IMR-90 (cell line): ENCODE measurements at regions not wholly inside any gene's neighbourhood (a gene's known extent, or its start where the extent isn't known, plus 50 kb on each side); places are given as distances from the start of the nearest gene placed in this dataset.

Experiments used
- ATAC-seq: fragments of 200-7000 bp; cut with Tn5 transposase; 2 replicates; pipeline ENCODE4 v1.9.1; 2020; ENCODE audit warnings: low read depth, mild to moderate bottlenecking, moderate library complexity
- BruUV-seq: library from RNA; stranded (reverse); fragments of 400-500 nt; replicated peaks from 2 replicates; lab custom pipeline; 2021; lab: Mats Ljungman, UMichigan
- CTCF ChIA-PET: fragments of 300-600 bp; formaldehyde crosslinking; extraction: SDS; loops from one replicate; lab custom pipeline; 2021; ENCODE audit warnings: antibody characterized with exemption; lab: Yijun Ruan, JAX
- POLR2A ChIA-PET: fragments of 300-600 bp; sonication (Branson Sonifier 250); formaldehyde crosslinking; loops from one replicate; lab custom pipeline; 2022; ENCODE audit warnings: antibody characterized with exemption; ENCODE audit not compliant: unreplicated experiment; lab: Charles Lee
- DNase-seq: peaks from one replicate; pipeline ENCODE4 v3.0.0; 2013
- H2AFZ ChIP-seq: replicated peaks from 2 replicates; pipeline ENCODE3; 2013; ENCODE audit warnings: low read length, mild to moderate bottlenecking; ENCODE audit not compliant: poor library complexity
- H2AK5ac ChIP-seq: 2 replicates; pipeline ENCODE4 v1.6.1; 2013; ENCODE audit warnings: low read depth, low read length, inconsistent platforms
- H2AK9ac ChIP-seq: replicated peaks from 2 replicates; pipeline ENCODE3; 2013; ENCODE audit warnings: mild to moderate bottlenecking, low read depth, low read length, moderate library complexity; ENCODE audit not compliant: poor library complexity
- H2BK120ac ChIP-seq: 2 replicates; pipeline ENCODE4 v1.6.1; 2013; ENCODE audit warnings: low read depth, low read length, inconsistent platforms
- H2BK15ac ChIP-seq: 3 replicates; pipeline ENCODE4 v1.6.1; 2013; ENCODE audit warnings: low read depth, low read length, inconsistent platforms
- H2BK20ac ChIP-seq: 2 replicates; pipeline ENCODE4 v1.6.1; 2013; ENCODE audit warnings: low read depth, mild to moderate bottlenecking, inconsistent platforms, low read length, moderate library complexity
- H2BK5ac ChIP-seq: 2 replicates; pipeline ENCODE4 v1.6.1; 2013; ENCODE audit warnings: mild to moderate bottlenecking, low read depth, low read length, inconsistent platforms; ENCODE audit not compliant: poor library complexity, severe bottlenecking
- H3K14ac ChIP-seq: replicated peaks from 2 replicates; pipeline ENCODE4 v1.6.1; 2013; ENCODE audit warnings: low read depth, low read length, inconsistent platforms
- H3K18ac ChIP-seq: 2 replicates; pipeline ENCODE4 v1.6.1; 2013; ENCODE audit warnings: low read depth, low read length, control low read depth
- H3K23ac ChIP-seq: 2 replicates; pipeline ENCODE4 v1.6.1; 2013; ENCODE audit warnings: low read depth, low read length, inconsistent platforms
- H3K27ac ChIP-seq: 2 replicates; pipeline ENCODE4 v1.5.1; 2013; ENCODE audit warnings: mild to moderate bottlenecking, control low read depth, low read length; ENCODE audit not compliant: insufficient read depth
- H3K27me3 ChIP-seq: 2 replicates; pipeline ENCODE4 v1.6.1; 2013; ENCODE audit warnings: low read length; ENCODE audit not compliant: control insufficient read depth, insufficient read depth
- H3K36me3 ChIP-seq: 2 replicates; pipeline ENCODE4 v1.6.1; 2013; ENCODE audit warnings: low read length, mixed read lengths; ENCODE audit not compliant: control insufficient read depth, insufficient read depth
- H3K4ac ChIP-seq: 2 replicates; pipeline ENCODE4 v1.6.1; 2013; ENCODE audit warnings: low read depth, low read length, inconsistent platforms
- H3K4me1 ChIP-seq: 2 replicates; pipeline ENCODE4 v1.6.1; 2013; ENCODE audit warnings: low read length, mixed read lengths; ENCODE audit not compliant: control insufficient read depth, insufficient read depth
- H3K4me2 ChIP-seq: 2 replicates; pipeline ENCODE4 v1.6.1; 2013; ENCODE audit warnings: low read depth, mild to moderate bottlenecking, control low read depth, low read length, moderate library complexity
- H3K4me3 ChIP-seq: 2 replicates; pipeline ENCODE4 v1.5.1; 2013; ENCODE audit warnings: low read depth, mild to moderate bottlenecking, control low read depth, low read length, moderate library complexity; ENCODE audit not compliant: insufficient read depth
- H3K56ac ChIP-seq: 2 replicates; pipeline ENCODE4 v1.6.1; 2013; ENCODE audit warnings: low read length, inconsistent platforms; ENCODE audit not compliant: insufficient read depth; ENCODE audit errors: extremely low read depth
- H3K79me1 ChIP-seq, 2 experiments: 2 replicates each; pipeline ENCODE4 v1.6.1; 2013; ENCODE audit warnings: low read length in 2 of 2, inconsistent platforms in 1 of 2, low read depth in 1 of 2
- H3K9ac ChIP-seq: 2 replicates; pipeline ENCODE4 v1.6.1; 2013; ENCODE audit warnings: low read depth, low read length, control low read depth
- H3K9me1 ChIP-seq: 2 replicates; pipeline ENCODE4 v1.6.1; 2013; ENCODE audit warnings: low read length, inconsistent platforms; ENCODE audit not compliant: insufficient read depth
- H3K9me3 ChIP-seq: 2 replicates; pipeline ENCODE4 v1.6.1; 2013; ENCODE audit warnings: low read length; ENCODE audit not compliant: control insufficient read depth, insufficient read depth
- H4K20me1 ChIP-seq: 2 replicates; pipeline ENCODE4 v1.6.1; 2013; ENCODE audit warnings: low read length, inconsistent platforms; ENCODE audit not compliant: insufficient read depth
- H4K5ac ChIP-seq: 2 replicates; pipeline ENCODE4 v1.6.1; 2013; ENCODE audit warnings: mild to moderate bottlenecking, low read depth, low read length, control low read depth
- H4K8ac ChIP-seq, 2 experiments: 2 replicates each; pipeline ENCODE4 v1.6.1; 2013; ENCODE audit warnings: low read depth in 2 of 2, low read length in 2 of 2, control low read depth in 1 of 2, inconsistent platforms in 1 of 2
- H4K91ac ChIP-seq: 2 replicates; pipeline ENCODE4 v1.6.1; 2013; ENCODE audit warnings: low read depth, low read length, inconsistent platforms; ENCODE audit not compliant: insufficient read depth
- CEBPB ChIP-seq: IDR thresholded peaks from 2 replicates; pipeline ENCODE4 v1.6.1; 2012; ENCODE audit warnings: low read depth, low read length, improper control_type of control experiment
- ELK1 ChIP-seq: fragments of 150-350 bp; IDR thresholded peaks from 2 replicates; pipeline ENCODE4 v1.6.1; 2016; ENCODE audit warnings: low read depth, mild to moderate bottlenecking, low read length, moderate library complexity, borderline replicate concordance
- MXI1 ChIP-seq: IDR thresholded peaks from 2 replicates; pipeline ENCODE4 v1.6.1; 2012; ENCODE audit warnings: low read depth, mild to moderate bottlenecking, low read length, moderate library complexity, borderline replicate concordance
- NFE2L2 ChIP-seq: fragments of 150-350 bp; IDR thresholded peaks from 2 replicates; pipeline ENCODE4 v1.6.1; 2016; ENCODE audit warnings: low read depth, mild to moderate bottlenecking, low read length
- SMC3 ChIP-seq: fragments of 150-350 bp; IDR thresholded peaks from 2 replicates; pipeline ENCODE4 v1.6.1; 2016; ENCODE audit warnings: low read depth, mild to moderate bottlenecking, antibody characterized with exemption, low read length, moderate library complexity
- WGBS, 2 experiments: methylation state at CpG; one replicate each; pipeline versions ENCODE4 v1.1.5 to v1.1.7; 2013; ENCODE audit warnings: missing lambda C conversion rate in 2 of 2; ENCODE audit not compliant: insufficient read length in 1 of 2; ENCODE audit errors: extremely low coverage in 2 of 2; 5-methylcytosine and 5-hydroxymethylcytosine counted together
- dilution Hi-C: fragments of 300-500 bp; cut with HindIII; formaldehyde crosslinking; loops from one replicate; pipeline ENCODE4 v1.14.3; 2018; ENCODE audit warnings: low sequenced_read_pairs; ENCODE audit not compliant: unreplicated experiment
- in situ Hi-C: fragments of 300-500 bp; cut with MboI; formaldehyde crosslinking; loops from 3 replicates; pipeline ENCODE4 v1.14.3; 2019; ENCODE audit warnings: low sequenced_read_pairs, inconsistent platforms, mixed read lengths
- intact Hi-C: fragments of 100-400 bp; cut with micrococcal nuclease; formaldehyde crosslinking; loops from 2 replicates; pipeline ENCODE4 v1.10.0; 2022

GRCh38 chr12:124085419-124086296 is 112.6 kb downstream of the ZNF664 start:
- H3K9ac ChIP-seq = no peak overlapping the region
- no peak overlapping the region for H2BK15ac ChIP-seq
- H2BK120ac ChIP-seq = no peak overlapping the region
- WGBS, 2 experiments = 67% methylated on average over 1 of the region's 17 CpGs; no CpG with 5 or more reads in 1 of the 2 experiments
- no peaks in the 10 kb centered on the region for H3K9me3 ChIP-seq
- no peak overlapping the region for H3K23ac ChIP-seq
- no peak overlapping the region for H3K27ac ChIP-seq
- no peaks in the 10 kb centered on the region for H3K79me1 ChIP-seq
- no peak overlapping the region for H3K4me2 ChIP-seq
- no peak overlapping the region for H3K4ac ChIP-seq
- ChIA-PET CTCF (no interaction called here), POLR2A (no interaction called here)
- DNase-seq (no peak), ATAC-seq (no peak)
- no peak overlapping the region for H4K8ac ChIP-seq
- H3K18ac ChIP-seq = no peak overlapping the region
- no peaks in the 10 kb centered on the region for H3K9me1 ChIP-seq
- no peaks in the 10 kb centered on the region for H4K20me1 ChIP-seq
- H3K4me3 ChIP-seq = no peak overlapping the region
- H2BK20ac ChIP-seq = no peak overlapping the region
- no TSS peak for BruUV-seq
- no peak overlapping the region for H2BK5ac ChIP-seq
- no peak overlapping the region for H2AFZ ChIP-seq
- H3K27me3 ChIP-seq = peaks cover 3% of the 10 kb centered on the region
- no peaks in the 10 kb centered on the region; the same call in 1 of the 2 replicates for H3K4me1 ChIP-seq
- H3K36me3 ChIP-seq = no peaks in the 10 kb centered on the region
- H4K5ac ChIP-seq = no peak overlapping the region
- no peak overlapping the region for H3K14ac ChIP-seq
- intact Hi-C loops (no loop called here), in situ Hi-C loops (no loop called here), dilution Hi-C loops (no loop called here)
- no peak overlapping the region for H3K56ac ChIP-seq
- H4K91ac ChIP-seq = no peak overlapping the region
- no peak overlapping the region for H2AK5ac ChIP-seq
- H2AK9ac ChIP-seq = no peak overlapping the region
- no peak for TF ChIP-seq SMC3
- TF ChIP-seq ELK1 = no peak
- TF ChIP-seq CEBPB = no peak
- TF ChIP-seq MXI1 = no peak
- TF ChIP-seq NFE2L2 = no peak
